ENCODE measurements at regions not wholly inside any gene's neighbourhood (a gene's known extent, or its start where the extent isn't known, plus 50 kb on each side); places are given as distances from the start of the nearest gene placed in this dataset.

- POLR2A ChIA-PET (ENCODE audit: unreplicated experiment): no interaction called here
- Histone ChIP-seq H4K20me1 (ENCODE audit: insufficient read depth) (no peaks in the 10 kb centered on the region), H3K4me1 (replicated peaks; ENCODE audit: insufficient read depth) (no peaks in the 10 kb centered on the region), H2AFZ (no peak overlapping the region), H3K27me3 (ENCODE audit: insufficient read depth, low read depth) (no peaks in the 10 kb centered on the region), H3K9me2 (ENCODE audit: insufficient read depth) (no peaks in the 10 kb centered on the region), H3K36me3 (ENCODE audit: low read depth) (no peaks in the 10 kb centered on the region), H3K4me2 (no peak overlapping the region), H3F3A (ENCODE audit: insufficient read depth, low read depth) (no peaks in the 10 kb centered on the region), H3K27ac (no peak overlapping the region), H3K9me3 (ENCODE audit: insufficient read depth, low read depth) (no peaks in the 10 kb centered on the region), H3K4me3 (no peak overlapping the region), H3K79me2 (ENCODE audit: low read depth) (no peaks in the 10 kb centered on the region)
- no TSS peak for BruUV-seq (replicated peaks)
- CTCF ChIA-PET: no interaction called here
- intact Hi-C loops (cut with micrococcal nuclease; ENCODE audit: unreplicated experiment): no loop called here
- no peak for DNase-seq
- TF ChIP-seq EZH2 (IDR thresholded peaks at IDR 0.05; ENCODE audit: low read depth) (no peak), CTCF (conservative IDR thresholded peaks at IDR 0.05) (no peak)
These were observed 338.3 kb upstream of the ATP11B start for GRCh38 chr3:182455011-182455410.

- TF ChIP-seq CTCF (conservative IDR thresholded peaks at IDR 0.05) (no peak), EZH2 (IDR thresholded peaks at IDR 0.05; ENCODE audit: low read depth) (no peak)
- Histone ChIP-seq H3K4me2 (no peak overlapping the region), H3K4me1 (replicated peaks; ENCODE audit: insufficient read depth) (no peaks in the 10 kb centered on the region), H3K9me3 (ENCODE audit: insufficient read depth, low read depth) (no peaks in the 10 kb centered on the region), H3K27me3 (ENCODE audit: insufficient read depth, low read depth) (no peaks in the 10 kb centered on the region), H2AFZ (0 out of 2 replicates have a peak overlapping the region, but pooled peaks have one; percentile 22), H3K36me3 (ENCODE audit: low read depth) (no peaks in the 10 kb centered on the region), H3K9me2 (ENCODE audit: insufficient read depth) (no peaks in the 10 kb centered on the region), H3F3A (ENCODE audit: insufficient read depth, low read depth) (no peaks in the 10 kb centered on the region), H3K27ac (no peak overlapping the region), H3K4me3 (no peak overlapping the region), H3K79me2 (ENCODE audit: low read depth) (no peaks in the 10 kb centered on the region), H4K20me1 (ENCODE audit: insufficient read depth) (no peaks in the 10 kb centered on the region)
- no peak for DNase-seq
- ChIA-PET CTCF (no interaction called here), POLR2A (ENCODE audit: unreplicated experiment) (no interaction called here)
- no TSS peak for BruUV-seq (replicated peaks)
- intact Hi-C loops (cut with micrococcal nuclease; ENCODE audit: unreplicated experiment): no loop called here
These were observed 333.0 kb upstream of the ATP11B start for GRCh38 chr3:182460303-182460702.

GRCh38 chr3:182462152-182462551, 331.2 kb upstream of the ATP11B start:
- no peak overlapping the region for H3K4me2 ChIP-seq
- H3K4me1 ChIP-seq (replicated peaks; ENCODE audit: insufficient read depth): no peaks in the 10 kb centered on the region
- H3K9me2 ChIP-seq (ENCODE audit: insufficient read depth): no peaks in the 10 kb centered on the region
- BruUV-seq (replicated peaks): no TSS peak
- H3K9me3 ChIP-seq (ENCODE audit: insufficient read depth, low read depth): no peaks in the 10 kb centered on the region
- H3F3A ChIP-seq (ENCODE audit: insufficient read depth, low read depth): no peaks in the 10 kb centered on the region
- no peak overlapping the region for H3K4me3 ChIP-seq
- no peak for DNase-seq
- no peaks in the 10 kb centered on the region for H3K79me2 ChIP-seq (ENCODE audit: low read depth)
- CTCF ChIA-PET: no interaction called here
- POLR2A ChIA-PET (ENCODE audit: unreplicated experiment): no interaction called here
- no peak overlapping the region for H3K27ac ChIP-seq
- intact Hi-C loops (cut with micrococcal nuclease; ENCODE audit: unreplicated experiment): no loop called here
- no peak overlapping the region for H2AFZ ChIP-seq
- TF ChIP-seq EZH2 (IDR thresholded peaks at IDR 0.05; ENCODE audit: low read depth): no peak
- TF ChIP-seq CTCF (conservative IDR thresholded peaks at IDR 0.05): no peak
- H3K36me3 ChIP-seq (ENCODE audit: low read depth): no peaks in the 10 kb centered on the region
- no peaks in the 10 kb centered on the region for H4K20me1 ChIP-seq (ENCODE audit: insufficient read depth)
- H3K27me3 ChIP-seq (ENCODE audit: insufficient read depth, low read depth): no peaks in the 10 kb centered on the region

Data from PC-9 (cell line).